H1 (cell line): ENCODE measurements at regions not wholly inside any gene's neighbourhood (a gene's known extent, or its start where the extent isn't known, plus 50 kb on each side); places are given as distances from the start of the nearest gene placed in this dataset.

ENCODE experiments used
- CTCF ChIA-PET: fragments of 300-600 bp; sonication (Branson Sonifier 250); formaldehyde crosslinking; loops from one replicate; lab custom pipeline; 2021; ENCODE audit not compliant: partially characterized antibody; lab: Charles Lee
- POLR2A ChIA-PET: fragments of 300-600 bp; sonication (Branson Sonifier 250); formaldehyde crosslinking; loops from one replicate; lab custom pipeline; 2021; ENCODE audit warnings: inconsistent platforms; ENCODE audit not compliant: partially characterized antibody; lab: Charles Lee
- DNase-seq, 2 experiments: peaks; one replicate each; pipeline versions ENCODE4 v3.0.0 to v3.0.0-alpha.2; 2010 to 2022; ENCODE audit warnings: low spot score in 2 of 2, low read depth in 1 of 2, mixed read lengths in 1 of 2
- FAIRE-seq: peaks from 2 replicates; lab custom pipeline; 2011; peaks lifted over from hg19 to GRCh38; lab: Jason Lieb, UNC
- H2AFZ ChIP-seq: 2 replicates; pipeline ENCODE4 v1.8.1; 2012; ENCODE audit warnings: low read length, inconsistent platforms
- H2AK5ac ChIP-seq: 2 replicates; pipeline ENCODE4 v1.6.1; 2013; ENCODE audit warnings: low read depth, low read length
- H2BK120ac ChIP-seq: replicated peaks from 2 replicates; pipeline ENCODE3; 2013; ENCODE audit warnings: low read depth, low read length, inconsistent platforms
- H2BK12ac ChIP-seq: 2 replicates; pipeline ENCODE4 v1.6.1; 2013; ENCODE audit warnings: low read depth, low read length
- H2BK15ac ChIP-seq: 2 replicates; pipeline ENCODE4 v1.6.1; 2013; ENCODE audit warnings: low read length
- H2BK20ac ChIP-seq: 2 replicates; pipeline ENCODE4 v1.6.1; 2013; ENCODE audit warnings: low read length
- H2BK5ac ChIP-seq: 2 replicates; pipeline ENCODE4 v1.6.1; 2013; ENCODE audit warnings: low read depth, low read length
- H3K14ac ChIP-seq: 2 replicates; pipeline ENCODE4 v1.6.1; 2013; ENCODE audit warnings: inconsistent platforms; ENCODE audit not compliant: insufficient read length
- H3K18ac ChIP-seq: 2 replicates; pipeline ENCODE4 v1.6.1; 2013; ENCODE audit warnings: low read length; ENCODE audit errors: extremely low read depth
- H3K23ac ChIP-seq: 2 replicates; pipeline ENCODE4 v1.6.1; 2013; ENCODE audit warnings: inconsistent platforms; ENCODE audit not compliant: insufficient read length
- H3K23me2 ChIP-seq: 2 replicates; pipeline ENCODE4 v1.6.1; 2013; ENCODE audit warnings: low read depth, low read length
- H3K27ac ChIP-seq: 2 replicates; pipeline ENCODE4 v1.6.1; 2011; ENCODE audit warnings: low read depth, low read length, inconsistent platforms
- H3K27me3 ChIP-seq, 4 experiments: replicated peaks in 1 of 4; 1 replicate in 1 of 4; 2 replicates in 3 of 4; pipeline versions ENCODE4 v1.6.1 to v1.8.1; 2011 to 2013; ENCODE audit warnings: low read length in 3 of 4, mild to moderate bottlenecking in 3 of 4, inconsistent platforms in 2 of 4, mixed read lengths in 2 of 4, moderate library complexity in 1 of 4; ENCODE audit not compliant: control insufficient read depth in 3 of 4, insufficient read depth in 3 of 4; ENCODE audit errors: extremely low read depth in 1 of 4
- H3K36me3 ChIP-seq, 4 experiments: 2 replicates each; pipeline versions ENCODE4 v1.6.1 to v1.8.1; 2011 to 2013; ENCODE audit warnings: mild to moderate bottlenecking in 4 of 4, low read length in 3 of 4, moderate library complexity in 2 of 4, control low read depth in 1 of 4, inconsistent platforms in 1 of 4; ENCODE audit not compliant: insufficient read depth in 4 of 4, control insufficient read depth in 2 of 4
- H3K4ac ChIP-seq: replicated peaks from 2 replicates; pipeline ENCODE3; 2013; ENCODE audit warnings: low read length, low read depth, mixed read lengths, inconsistent platforms; ENCODE audit not compliant: insufficient read length
- H3K4me1 ChIP-seq, 4 experiments: replicated peaks in 1 of 4; 1 replicate in 1 of 4; 2 replicates in 3 of 4; pipeline versions ENCODE4 v1.6.1 to v1.8.1; 2011 to 2013; ENCODE audit warnings: low read length in 3 of 4, inconsistent platforms in 2 of 4, mixed read lengths in 1 of 4; ENCODE audit not compliant: insufficient read depth in 4 of 4, control insufficient read depth in 3 of 4
- H3K4me2 ChIP-seq, 2 experiments: 2 replicates each; pipeline versions ENCODE4 v1.6.1 to v1.8.1; 2011 to 2013; ENCODE audit warnings: low read depth in 2 of 2, low read length in 2 of 2, control low read depth in 1 of 2, inconsistent platforms in 1 of 2, mild to moderate bottlenecking in 1 of 2; ENCODE audit not compliant: insufficient read depth in 1 of 2
- H3K4me3 ChIP-seq, 4 experiments: fragments of 200-600, 300-600 bp in 1 of 4; sonication (generic), shearing (Covaris generic), sonication (Bioruptor Twin) in 1 of 4; 2 replicates each; pipeline versions ENCODE4 v1.5.1 to v1.8.1; 2011 to 2016; ENCODE audit warnings: low read length in 4 of 4, low read depth in 3 of 4, control low read depth in 2 of 4, inconsistent platforms in 2 of 4, mild to moderate bottlenecking in 2 of 4, mixed read lengths in 1 of 4, moderate library complexity in 1 of 4; ENCODE audit not compliant: insufficient read depth in 2 of 4; ENCODE audit errors: extremely low read depth in 1 of 4
- H3K56ac ChIP-seq: replicated peaks from 2 replicates; pipeline ENCODE3; 2013; ENCODE audit warnings: low read depth, mild to moderate bottlenecking, mixed read lengths, low read length, inconsistent platforms; ENCODE audit not compliant: insufficient read length
- H3K79me1 ChIP-seq: 2 replicates; pipeline ENCODE4 v1.6.1; 2013; ENCODE audit warnings: low read depth, low read length, control low read depth
- H3K79me2 ChIP-seq, 2 experiments: 2 replicates each; pipeline versions ENCODE4 v1.6.1 to v1.8.1; 2012 to 2013; ENCODE audit warnings: low read length in 2 of 2, mild to moderate bottlenecking in 2 of 2, inconsistent platforms in 1 of 2; ENCODE audit not compliant: insufficient read depth in 2 of 2, control insufficient read depth in 1 of 2
- H3K9ac ChIP-seq, 4 experiments: replicated peaks in 1 of 4; 1 replicate in 1 of 4; 2 replicates in 3 of 4; pipeline versions ENCODE4 v1.6.1 to v1.8.1; 2011 to 2013; ENCODE audit warnings: low read depth in 3 of 4, low read length in 3 of 4, control low read depth in 2 of 4, mild to moderate bottlenecking in 2 of 4, moderate library complexity in 2 of 4, inconsistent platforms in 1 of 4; ENCODE audit errors: extremely low read depth in 1 of 4
- H3K9me3 ChIP-seq, 2 experiments: 2 replicates each; pipeline versions ENCODE4 v1.6.1 to v1.8.1; 2012 to 2013; ENCODE audit warnings: mild to moderate bottlenecking in 2 of 2, moderate library complexity in 2 of 2, control low read depth in 1 of 2, inconsistent platforms in 1 of 2, low read depth in 1 of 2, low read length in 1 of 2, mixed read lengths in 1 of 2; ENCODE audit not compliant: insufficient read depth in 2 of 2
- H4K20me1 ChIP-seq, 2 experiments: replicated peaks in 1 of 2; 2 replicates each; pipeline versions ENCODE3 to v1.8.1; 2011 to 2013; ENCODE audit warnings: inconsistent platforms in 2 of 2, low read length in 2 of 2, mild to moderate bottlenecking in 1 of 2; ENCODE audit not compliant: insufficient read depth in 2 of 2, control insufficient read depth in 1 of 2
- H4K5ac ChIP-seq: 2 replicates; pipeline ENCODE4 v1.6.1; 2013; ENCODE audit warnings: low read length, low read depth, mixed read lengths, inconsistent platforms; ENCODE audit not compliant: insufficient read length
- H4K8ac ChIP-seq: 2 replicates; pipeline ENCODE4 v1.8.0; 2013; ENCODE audit warnings: mild to moderate bottlenecking, moderate library complexity, low read length, inconsistent platforms; ENCODE audit not compliant: insufficient read depth; ENCODE audit errors: extremely low read depth
- H4K91ac ChIP-seq: replicated peaks from 2 replicates; pipeline ENCODE3; 2013; ENCODE audit warnings: low read length, mixed read lengths, inconsistent platforms; ENCODE audit not compliant: insufficient read length
- POU5F1 ChIP-seq: IDR thresholded peaks from 2 replicates; pipeline ENCODE4 v1.6.1; 2011; ENCODE audit warnings: low read depth, mild to moderate bottlenecking, low read length, moderate library complexity
- SP1 ChIP-seq: IDR thresholded peaks from 2 replicates; pipeline ENCODE4 v1.6.1; 2011; ENCODE audit warnings: low read depth, low read length
- SUZ12 ChIP-seq: fragments of 200-600 bp; sonication (generic); IDR thresholded peaks from 2 replicates; pipeline ENCODE4 v1.6.1; 2012; ENCODE audit warnings: mild to moderate bottlenecking, inconsistent platforms, low read length, moderate library complexity, mixed read lengths
- WGBS, 2 experiments: shearing (Covaris generic) in 1 of 2; methylation state at CpG; one replicate each; pipeline versions ENCODE4 v1.1.6 to v1.1.7; 2013 to 2015; ENCODE audit warnings: low lambda C conversion rate in 2 of 2, mixed read lengths in 2 of 2, inconsistent platforms in 1 of 2, low coverage in 1 of 2, missing lambda C conversion rate in 1 of 2; ENCODE audit not compliant: insufficient replicate concordance in 2 of 2, insufficient coverage in 1 of 2, insufficient read length in 1 of 2; ENCODE audit errors: extremely low coverage in 1 of 2, missing lambda C conversion rate in 1 of 2; 5-methylcytosine and 5-hydroxymethylcytosine counted together

DNA sequence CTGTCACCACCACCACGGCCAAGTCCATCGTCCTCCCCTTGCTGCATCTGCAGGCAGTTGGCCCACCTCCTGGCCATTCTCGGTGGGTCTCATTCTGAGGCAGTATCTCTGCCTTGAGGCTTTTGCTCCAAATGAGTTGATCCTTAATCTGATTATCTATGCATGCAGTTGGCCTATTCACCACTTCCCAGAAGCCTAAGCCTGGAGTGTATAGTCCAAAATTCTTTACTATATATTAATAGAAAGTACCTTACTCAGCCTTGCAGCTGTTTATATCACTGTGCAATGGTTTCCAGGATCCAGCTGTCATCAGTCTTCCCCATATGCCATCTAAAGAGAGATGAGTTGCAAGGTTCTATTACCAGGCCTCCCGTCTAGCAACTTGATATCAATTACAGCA, 292.4 kb downstream of the SS18 start (continued):
- TF ChIP-seq SP1, result no peak

DNA sequence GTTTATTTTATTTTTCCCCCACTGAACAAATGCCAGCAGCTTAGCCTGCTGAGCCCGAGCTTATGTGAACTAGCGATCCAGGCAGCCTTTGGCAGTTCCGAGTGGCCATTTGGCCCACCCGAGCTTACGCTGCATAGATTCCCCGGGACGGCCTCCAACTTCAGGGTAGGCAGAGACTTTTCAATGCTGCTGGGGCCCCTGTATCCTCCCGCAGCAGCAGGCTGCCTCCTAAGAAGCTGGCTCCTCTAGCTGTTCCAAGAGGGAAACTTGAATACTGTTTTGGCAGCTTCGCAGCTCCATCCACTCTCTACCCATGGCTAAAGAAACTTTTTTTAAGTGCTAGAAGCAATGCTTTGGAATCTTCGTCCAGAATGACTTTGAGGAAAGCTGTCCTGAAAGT, 295.2 kb downstream of the SS18 start:
- no peaks in the 10 kb centered on the region for H3K79me2 ChIP-seq
- FAIRE-seq (no peak), DNase-seq (no peak)
- H3K4me1 ChIP-seq, result no peaks in the 10 kb centered on the region
- ChIA-PET CTCF (interaction anchor here (0.5 to 1.4 kb wide), 3 partner anchors 31 to 521 kb away, joined by 3 to 7 read pairs (median 4); no protein-coding TSS in a partner anchor), POLR2A (no interaction called here)
- peak overlapping the region; percentile 76; the same call in 1 of the 2 replicates for H2AFZ ChIP-seq
- peak overlapping the region; percentile 65; the same call in 1 of the 2 replicates for H4K8ac ChIP-seq
- no peak overlapping the region for H2BK20ac ChIP-seq
- no peak overlapping the region for H2BK15ac ChIP-seq
- H3K4ac ChIP-seq, result no peak overlapping the region
- no peaks in the 10 kb centered on the region for H4K20me1 ChIP-seq
- H3K4me2 ChIP-seq, result no peak overlapping the region
- H3K56ac ChIP-seq, result no peak overlapping the region
- H3K36me3 ChIP-seq, result no peaks in the 10 kb centered on the region
- H3K79me1 ChIP-seq, result no peaks in the 10 kb centered on the region
- H3K14ac ChIP-seq, result no peak overlapping the region
- H3K18ac ChIP-seq, result no peak overlapping the region
- H2BK12ac ChIP-seq, result no peak overlapping the region
- no peaks in the 10 kb centered on the region for H3K23me2 ChIP-seq
- H3K9me3 ChIP-seq, result no peaks in the 10 kb centered on the region
- no peak overlapping the region for H4K91ac ChIP-seq
- H2BK120ac ChIP-seq, result no peak overlapping the region
- no peak overlapping the region for H4K5ac ChIP-seq
- H3K4me3 ChIP-seq, result no peak overlapping the region
- H2AK5ac ChIP-seq, result no peak overlapping the region
- H2BK5ac ChIP-seq, result no peak overlapping the region
- no peak overlapping the region for H3K27ac ChIP-seq
- TF ChIP-seq POU5F1 (no peak), SUZ12 (0 out of 2 replicates have a peak, but pooled peaks have one; percentile 22)
- H3K23ac ChIP-seq, result no peak overlapping the region
- no peaks in the 10 kb centered on the region for H3K27me3 ChIP-seq
- H3K9ac ChIP-seq, result no peak overlapping the region
- 93% methylated on average over 10 of the region's 10 CpGs; no CpG with 5 or more reads in 1 of the 2 experiments for WGBS, 2 experiments
